OCI-LY1 (cell line): ENCODE measurements at regions not wholly inside any gene's neighbourhood (a gene's known extent, or its start where the extent isn't known, plus 50 kb on each side); places are given as distances from the start of the nearest gene placed in this dataset.

Experiments
- H2AFZ ChIP-seq: fragments of 200-600 bp; sonication (generic), shearing (Covaris generic); 2 replicates; pipeline ENCODE4 v1.6.0; 2014; ENCODE audit warnings: antibody characterized with exemption, mild to moderate bottlenecking, low read length
- H3F3A ChIP-seq: fragments of 200-600 bp; sonication (generic), shearing (Covaris generic); 2 replicates; pipeline ENCODE4 v1.6.0; 2014; ENCODE audit warnings: mild to moderate bottlenecking, antibody characterized with exemption, low read length, moderate library complexity; ENCODE audit not compliant: insufficient read depth
- H3K27ac ChIP-seq: fragments of 200-600 bp; sonication (generic); 2 replicates; pipeline ENCODE4 v1.5.1; 2014; ENCODE audit warnings: low read length, mixed run types, mild to moderate bottlenecking, low read depth; ENCODE audit not compliant: poor library complexity, severe bottlenecking
- H3K27me3 ChIP-seq: fragments of 200-600 bp; sonication (generic); 2 replicates; pipeline ENCODE4 v1.6.0; 2014; ENCODE audit warnings: antibody characterized with exemption, mild to moderate bottlenecking, low read length, moderate library complexity; ENCODE audit not compliant: insufficient read depth
- H3K36me3 ChIP-seq: fragments of 200-600 bp; sonication (generic); 2 replicates; pipeline ENCODE4 v1.6.1; 2014; ENCODE audit warnings: mild to moderate bottlenecking, antibody characterized with exemption, low read length, moderate library complexity, mixed read lengths; ENCODE audit not compliant: insufficient read depth
- H3K4me1 ChIP-seq: fragments of 200-600 bp; sonication (generic); 2 replicates; pipeline ENCODE4 v1.5.1; 2014; ENCODE audit warnings: mild to moderate bottlenecking, low read length, moderate library complexity; ENCODE audit not compliant: insufficient read depth, severe bottlenecking
- H3K4me2 ChIP-seq: fragments of 200-600 bp; sonication (generic), shearing (Covaris generic); 2 replicates; pipeline ENCODE4 v1.6.1; 2014; ENCODE audit warnings: low read length
- H3K4me3 ChIP-seq: fragments of 200-600 bp; sonication (generic); 2 replicates; pipeline ENCODE4 v1.5.1; 2014; ENCODE audit warnings: low read length, low read depth, mild to moderate bottlenecking, mixed read lengths; ENCODE audit not compliant: poor library complexity, severe bottlenecking
- H3K79me2 ChIP-seq: fragments of 200-600 bp; shearing (Covaris generic); 2 replicates; pipeline ENCODE4 v1.6.1; 2016; ENCODE audit warnings: mixed run types, low read length, mixed read lengths; ENCODE audit not compliant: insufficient read depth
- H3K9ac ChIP-seq: fragments of 200-600 bp; sonication (generic), shearing (Covaris generic); 2 replicates; pipeline ENCODE4 v1.6.1; 2014; ENCODE audit warnings: mild to moderate bottlenecking, low read length, mixed read lengths
- H3K9me2 ChIP-seq: fragments of 200-600 bp; sonication (generic), shearing (Covaris generic); 2 replicates; pipeline ENCODE4 v1.6.1; 2014; ENCODE audit warnings: low read depth, mild to moderate bottlenecking, low read length, mixed read lengths
- H3K9me3 ChIP-seq: fragments of 200-600 bp; shearing (Covaris generic); 2 replicates; pipeline ENCODE4 v1.6.1; 2014; ENCODE audit warnings: low read length, mixed read lengths
- H4K20me1 ChIP-seq: fragments of 200-600 bp; sonication (generic), shearing (Covaris generic); 2 replicates; pipeline ENCODE4 v1.6.0; 2016; ENCODE audit warnings: mild to moderate bottlenecking, low read length; ENCODE audit not compliant: insufficient read depth
- EZH2 ChIP-seq: fragments of 200-600 bp; sonication (generic), shearing (Covaris generic); IDR thresholded peaks from 2 replicates; pipeline ENCODE4 v1.8.0; 2017; ENCODE audit warnings: borderline replicate concordance, mixed run types, mild to moderate bottlenecking, antibody characterized with exemption, low read length, moderate library complexity, mixed read lengths
- TF ChIP-seq, protein P1 (sequence below): fragments of 200-600 bp; sonication (generic), shearing (Covaris generic); IDR thresholded peaks from 2 replicates; pipeline ENCODE4 v1.5.1; 2017; ENCODE audit warnings: mild to moderate bottlenecking, antibody characterized with exemption, low read length, moderate library complexity, mixed read lengths

DNA sequence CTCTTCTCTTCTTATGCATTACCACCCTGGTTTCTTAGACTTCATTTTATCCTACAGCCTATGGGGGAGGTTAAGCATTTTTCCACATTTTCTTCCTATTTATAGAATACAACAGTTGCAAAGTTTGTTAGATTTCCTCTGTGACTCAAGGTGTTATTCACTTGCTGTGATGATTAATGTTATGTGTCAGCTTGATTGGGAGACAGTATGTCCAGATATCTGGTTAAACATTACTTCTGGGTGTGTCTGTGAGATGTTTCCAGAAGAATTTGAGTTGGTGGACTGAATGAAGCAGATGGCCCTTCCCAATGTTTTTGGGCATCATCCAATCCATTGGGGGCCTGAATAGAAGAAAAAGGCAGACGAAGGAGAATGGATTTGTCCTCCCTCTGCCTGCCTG lies 131.3 kb downstream of the C6orf118 start:
- Histone ChIP-seq H2AFZ (no peak overlapping the region), H4K20me1 (no peaks in the 10 kb centered on the region), H3K27ac (no peak overlapping the region), H3K79me2 (no peaks in the 10 kb centered on the region), H3F3A (no peaks in the 10 kb centered on the region), H3K27me3 (no peaks in the 10 kb centered on the region), H3K4me1 (no peaks in the 10 kb centered on the region), H3K9me3 (no peaks in the 10 kb centered on the region), H3K9me2 (no peaks in the 10 kb centered on the region), H3K36me3 (no peaks in the 10 kb centered on the region), H3K4me2 (no peak overlapping the region), H3K9ac (no peak overlapping the region), H3K4me3 (no peak overlapping the region)
- TF ChIP-seq, protein P1, sequence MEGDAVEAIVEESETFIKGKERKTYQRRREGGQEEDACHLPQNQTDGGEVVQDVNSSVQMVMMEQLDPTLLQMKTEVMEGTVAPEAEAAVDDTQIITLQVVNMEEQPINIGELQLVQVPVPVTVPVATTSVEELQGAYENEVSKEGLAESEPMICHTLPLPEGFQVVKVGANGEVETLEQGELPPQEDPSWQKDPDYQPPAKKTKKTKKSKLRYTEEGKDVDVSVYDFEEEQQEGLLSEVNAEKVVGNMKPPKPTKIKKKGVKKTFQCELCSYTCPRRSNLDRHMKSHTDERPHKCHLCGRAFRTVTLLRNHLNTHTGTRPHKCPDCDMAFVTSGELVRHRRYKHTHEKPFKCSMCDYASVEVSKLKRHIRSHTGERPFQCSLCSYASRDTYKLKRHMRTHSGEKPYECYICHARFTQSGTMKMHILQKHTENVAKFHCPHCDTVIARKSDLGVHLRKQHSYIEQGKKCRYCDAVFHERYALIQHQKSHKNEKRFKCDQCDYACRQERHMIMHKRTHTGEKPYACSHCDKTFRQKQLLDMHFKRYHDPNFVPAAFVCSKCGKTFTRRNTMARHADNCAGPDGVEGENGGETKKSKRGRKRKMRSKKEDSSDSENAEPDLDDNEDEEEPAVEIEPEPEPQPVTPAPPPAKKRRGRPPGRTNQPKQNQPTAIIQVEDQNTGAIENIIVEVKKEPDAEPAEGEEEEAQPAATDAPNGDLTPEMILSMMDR = no peak
- TF ChIP-seq EZH2 = no peak

GRCh38 chr6:165173484-165173883 lies 135.9 kb downstream of the C6orf118 start:
- TF ChIP-seq, protein P1 = no peak
- H3K79me2 ChIP-seq = no peaks in the 10 kb centered on the region

GRCh38 chr6:165167861-165168260 lies 141.5 kb downstream of the C6orf118 start:
- H2AFZ ChIP-seq = no peak overlapping the region
- TF ChIP-seq, protein P1 = no peak
- no peak for TF ChIP-seq EZH2
- no peaks in the 10 kb centered on the region for H3K4me1 ChIP-seq
- H3K9me2 ChIP-seq = no peaks in the 10 kb centered on the region
- H3K79me2 ChIP-seq = no peaks in the 10 kb centered on the region
- no peaks in the 10 kb centered on the region; the same call in 1 of the 2 replicates for H3K27me3 ChIP-seq
- H3F3A ChIP-seq = no peaks in the 10 kb centered on the region
- no peaks in the 10 kb centered on the region for H4K20me1 ChIP-seq
- H3K9ac ChIP-seq = no peak overlapping the region
- H3K36me3 ChIP-seq = no peaks in the 10 kb centered on the region
- no peak overlapping the region for H3K4me2 ChIP-seq
- no peak overlapping the region for H3K4me3 ChIP-seq
- H3K27ac ChIP-seq = no peak overlapping the region
- H3K9me3 ChIP-seq = no peaks in the 10 kb centered on the region

More at GRCh38 chr6:165173484-165173883, 135.9 kb downstream of the C6orf118 start:
- no peaks in the 10 kb centered on the region for H3K36me3 ChIP-seq
- H3K4me2 ChIP-seq = no peak overlapping the region
- H3K4me1 ChIP-seq = no peaks in the 10 kb centered on the region
- no peaks in the 10 kb centered on the region for H3K9me3 ChIP-seq
- H3K9ac ChIP-seq = no peak overlapping the region
- no peaks in the 10 kb centered on the region for H3F3A ChIP-seq
- no peak overlapping the region for H2AFZ ChIP-seq
- no peaks in the 10 kb centered on the region; the same call in 1 of the 2 replicates for H3K27me3 ChIP-seq
- no peak overlapping the region for H3K27ac ChIP-seq
- H3K4me3 ChIP-seq = no peak overlapping the region
- no peaks in the 10 kb centered on the region for H4K20me1 ChIP-seq
- H3K9me2 ChIP-seq = no peaks in the 10 kb centered on the region
